ENCODE measurements at regions not wholly inside any gene's neighbourhood (a gene's known extent, or its start where the extent isn't known, plus 50 kb on each side); places are given as distances from the start of the nearest gene placed in this dataset.
A peak's percentile ranks its signal among the peaks of the same experiment; 100 is the strongest.

GRCh38 chr6:134758621-134759020 lies 191.3 kb downstream of the ALDH8A1 start:
- Histone ChIP-seq H3K79me1 (replicated peaks; ENCODE audit: low read length, poor library complexity, severe bottlenecking) (no peaks in the 10 kb centered on the region), H4K91ac (ENCODE audit: low read length) (no peak overlapping the region), H2AFZ (ENCODE audit: low read depth, low read length) (no peak overlapping the region), H3K4me2 (ENCODE audit: low read length, poor library complexity, severe bottlenecking) (no peak overlapping the region), H3K14ac (ENCODE audit: low read length in 2 of 2) (no peak overlapping the region), H2BK120ac (ENCODE audit: low read depth, low read length) (no peak overlapping the region), H3K4ac (ENCODE audit: low read depth in 1 of 2, low read length in 2 of 2) (no peak overlapping the region), H3K36me3 (ENCODE audit: control insufficient read depth in 1 of 2, insufficient read depth in 2 of 2, low read depth in 1 of 2, low read length in 2 of 2) (no peaks in the 10 kb centered on the region), H3K9ac (ENCODE audit: low read length) (no peak overlapping the region), H2BK12ac (ENCODE audit: low read length in 2 of 2) (no peak overlapping the region), H2BK15ac (ENCODE audit: low read depth, poor library complexity, severe bottlenecking) (no peak overlapping the region), H2BK5ac (ENCODE audit: low read depth, low read length, poor library complexity, severe bottlenecking) (no peak overlapping the region), H3K27ac (ENCODE audit: low read length, poor library complexity, severe bottlenecking) (no peak overlapping the region), H3K18ac (ENCODE audit: low read depth in 1 of 2, low read length in 2 of 2) (no peak overlapping the region), H3K9me3 (ENCODE audit: control insufficient read depth, low read length) (no peaks in the 10 kb centered on the region), H4K8ac (ENCODE audit: low read length) (no peak overlapping the region), H3K23ac (ENCODE audit: low read length in 2 of 2) (no peak overlapping the region), H3K4me3 (ENCODE audit: insufficient read depth in 1 of 2, low read depth in 1 of 2, low read length in 2 of 2) (no peak overlapping the region), H3K27me3 (ENCODE audit: control insufficient read depth in 1 of 2, insufficient read depth in 1 of 2, low read length in 2 of 2) (no peaks in the 10 kb centered on the region), H3K4me1 (ENCODE audit: control insufficient read depth, insufficient read depth, low read depth, low read length) (peaks cover 2% of the 10 kb centered on the region), H2AK5ac (ENCODE audit: low read length, severe bottlenecking) (no peak overlapping the region)
- WGBS = 98% methylated on average over 3 of the region's 4 CpGs
- no peak for DNase-seq

GRCh38 chr6:134757911-134758361 lies 192.0 kb downstream of the ALDH8A1 start:
- no peaks in the 10 kb centered on the region for H3K9me3 ChIP-seq (ENCODE audit: control insufficient read depth, low read length)
- DNase-seq = peak; percentile 18
- H3K36me3 ChIP-seq (ENCODE audit: control insufficient read depth in 1 of 2, insufficient read depth in 2 of 2, low read depth in 1 of 2, low read length in 2 of 2) = no peaks in the 10 kb centered on the region
- H2BK5ac ChIP-seq (ENCODE audit: low read depth, low read length, poor library complexity, severe bottlenecking) = no peak overlapping the region
- no peak overlapping the region for H3K9ac ChIP-seq (ENCODE audit: low read length)
- H3K27ac ChIP-seq (ENCODE audit: low read length, poor library complexity, severe bottlenecking) = no peak overlapping the region
- H3K4me1 ChIP-seq (ENCODE audit: control insufficient read depth, insufficient read depth, low read depth, low read length) = peaks cover 5% of the 10 kb centered on the region
- H3K4me3 ChIP-seq (ENCODE audit: insufficient read depth in 1 of 2, low read depth in 1 of 2, low read length in 2 of 2) = no peak overlapping the region
- no peak overlapping the region for H4K91ac ChIP-seq (ENCODE audit: low read length)
- H2BK12ac ChIP-seq (ENCODE audit: low read length in 2 of 2) = no peak overlapping the region
- 38% methylated on average over 1 of the region's 1 CpG for WGBS
- no peak overlapping the region for H3K23ac ChIP-seq (ENCODE audit: low read length in 2 of 2)
- H4K8ac ChIP-seq (ENCODE audit: low read length) = no peak overlapping the region
- H3K18ac ChIP-seq (ENCODE audit: low read depth in 1 of 2, low read length in 2 of 2) = no peak overlapping the region
- H2BK120ac ChIP-seq (ENCODE audit: low read depth, low read length) = no peak overlapping the region
- H3K79me1 ChIP-seq (replicated peaks; ENCODE audit: low read length, poor library complexity, severe bottlenecking) = no peaks in the 10 kb centered on the region
- H3K27me3 ChIP-seq (ENCODE audit: control insufficient read depth in 1 of 2, insufficient read depth in 1 of 2, low read length in 2 of 2) = no peaks in the 10 kb centered on the region
- no peak overlapping the region for H2AK5ac ChIP-seq (ENCODE audit: low read length, severe bottlenecking)
- H3K4ac ChIP-seq (ENCODE audit: low read depth in 1 of 2, low read length in 2 of 2) = no peak overlapping the region
- H3K14ac ChIP-seq (ENCODE audit: low read length in 2 of 2) = no peak overlapping the region
- H2BK15ac ChIP-seq (ENCODE audit: low read depth, poor library complexity, severe bottlenecking) = no peak overlapping the region
- no peak overlapping the region for H3K4me2 ChIP-seq (ENCODE audit: low read length, poor library complexity, severe bottlenecking)
- no peak overlapping the region for H2AFZ ChIP-seq (ENCODE audit: low read depth, low read length)

GRCh38 chr6:134756374-134757025 lies 193.4 kb downstream of the ALDH8A1 start:
- Histone ChIP-seq H3K4me1 (ENCODE audit: control insufficient read depth, insufficient read depth, low read depth, low read length) (peaks cover 5% of the 10 kb centered on the region), H2BK5ac (ENCODE audit: low read depth, low read length, poor library complexity, severe bottlenecking) (no peak overlapping the region), H2BK12ac (ENCODE audit: low read length in 2 of 2) (no peak overlapping the region), H3K79me1 (replicated peaks; ENCODE audit: low read length, poor library complexity, severe bottlenecking) (no peaks in the 10 kb centered on the region), H3K14ac (ENCODE audit: low read length in 2 of 2) (no peak overlapping the region), H3K9me3 (ENCODE audit: control insufficient read depth, low read length) (no peaks in the 10 kb centered on the region), H2AFZ (ENCODE audit: low read depth, low read length) (no peak overlapping the region), H3K18ac (ENCODE audit: low read depth in 1 of 2, low read length in 2 of 2) (no peak overlapping the region), H3K4me2 (ENCODE audit: low read length, poor library complexity, severe bottlenecking) (no peak overlapping the region), H3K27me3 (ENCODE audit: control insufficient read depth in 1 of 2, insufficient read depth in 1 of 2, low read length in 2 of 2) (no peaks in the 10 kb centered on the region), H3K27ac (ENCODE audit: low read length, poor library complexity, severe bottlenecking) (no peak overlapping the region), H2BK120ac (ENCODE audit: low read depth, low read length) (no peak overlapping the region), H3K36me3 (ENCODE audit: control insufficient read depth in 1 of 2, insufficient read depth in 2 of 2, low read depth in 1 of 2, low read length in 2 of 2) (no peaks in the 10 kb centered on the region), H3K23ac (ENCODE audit: low read length in 2 of 2) (no peak overlapping the region), H3K4me3 (ENCODE audit: insufficient read depth in 1 of 2, low read depth in 1 of 2, low read length in 2 of 2) (no peak overlapping the region), H3K4ac (ENCODE audit: low read depth in 1 of 2, low read length in 2 of 2) (no peak overlapping the region), H2AK5ac (ENCODE audit: low read length, severe bottlenecking) (no peak overlapping the region), H4K8ac (ENCODE audit: low read length) (no peak overlapping the region), H4K91ac (ENCODE audit: low read length) (no peak overlapping the region), H2BK15ac (ENCODE audit: low read depth, poor library complexity, severe bottlenecking) (no peak overlapping the region), H3K9ac (ENCODE audit: low read length) (no peak overlapping the region)
- 94% methylated on average over 1 of the region's 2 CpGs for WGBS
- DNase-seq = no peak

- no peaks in the 10 kb centered on the region for H3K9me3 ChIP-seq (ENCODE audit: control insufficient read depth, low read length)
- peak overlapping the region; percentile 94 for H2AK5ac ChIP-seq (ENCODE audit: low read length, severe bottlenecking)
- H3K14ac ChIP-seq (ENCODE audit: low read length in 2 of 2) = no peak overlapping the region
- H3K4me1 ChIP-seq (ENCODE audit: control insufficient read depth, insufficient read depth, low read depth, low read length) = peaks cover 5% of the 10 kb centered on the region
- H3K9ac ChIP-seq (ENCODE audit: low read length) = no peak overlapping the region
- no peaks in the 10 kb centered on the region for H3K79me1 ChIP-seq (replicated peaks; ENCODE audit: low read length, poor library complexity, severe bottlenecking)
- no peak overlapping the region for H3K23ac ChIP-seq (ENCODE audit: low read length in 2 of 2)
- H2AFZ ChIP-seq (ENCODE audit: low read depth, low read length) = no peak overlapping the region
- H3K27ac ChIP-seq (ENCODE audit: low read length, poor library complexity, severe bottlenecking) = peak overlapping the region; percentile 86
- no peak overlapping the region for H2BK12ac ChIP-seq (ENCODE audit: low read length in 2 of 2)
- no peak overlapping the region for H3K4me3 ChIP-seq (ENCODE audit: insufficient read depth in 1 of 2, low read depth in 1 of 2, low read length in 2 of 2)
- H4K91ac ChIP-seq (ENCODE audit: low read length) = no peak overlapping the region
- H4K8ac ChIP-seq (ENCODE audit: low read length) = no peak overlapping the region
- H2BK5ac ChIP-seq (ENCODE audit: low read depth, low read length, poor library complexity, severe bottlenecking) = no peak overlapping the region
- no peaks in the 10 kb centered on the region for H3K36me3 ChIP-seq (ENCODE audit: control insufficient read depth in 1 of 2, insufficient read depth in 2 of 2, low read depth in 1 of 2, low read length in 2 of 2)
- no peak for DNase-seq
- H3K4me2 ChIP-seq (ENCODE audit: low read length, poor library complexity, severe bottlenecking) = no peak overlapping the region
- WGBS = 67% methylated on average over 1 of the region's 4 CpGs
- no peaks in the 10 kb centered on the region for H3K27me3 ChIP-seq (ENCODE audit: control insufficient read depth in 1 of 2, insufficient read depth in 1 of 2, low read length in 2 of 2)
- no peak overlapping the region for H3K4ac ChIP-seq (ENCODE audit: low read depth in 1 of 2, low read length in 2 of 2)
- no peak overlapping the region for H3K18ac ChIP-seq (ENCODE audit: low read depth in 1 of 2, low read length in 2 of 2)
- no peak overlapping the region for H2BK120ac ChIP-seq (ENCODE audit: low read depth, low read length)
- no peak overlapping the region for H2BK15ac ChIP-seq (ENCODE audit: low read depth, poor library complexity, severe bottlenecking)
Measured at GRCh38 chr6:134754013-134754690, 195.7 kb downstream of the ALDH8A1 start.

Data from mesenchymal stem cell (in vitro differentiated cells and primary cell).